ENCODE measurements at regions not wholly inside any gene's neighbourhood (a gene's known extent, or its start where the extent isn't known, plus 50 kb on each side); places are given as distances from the start of the nearest gene placed in this dataset.

DNA sequence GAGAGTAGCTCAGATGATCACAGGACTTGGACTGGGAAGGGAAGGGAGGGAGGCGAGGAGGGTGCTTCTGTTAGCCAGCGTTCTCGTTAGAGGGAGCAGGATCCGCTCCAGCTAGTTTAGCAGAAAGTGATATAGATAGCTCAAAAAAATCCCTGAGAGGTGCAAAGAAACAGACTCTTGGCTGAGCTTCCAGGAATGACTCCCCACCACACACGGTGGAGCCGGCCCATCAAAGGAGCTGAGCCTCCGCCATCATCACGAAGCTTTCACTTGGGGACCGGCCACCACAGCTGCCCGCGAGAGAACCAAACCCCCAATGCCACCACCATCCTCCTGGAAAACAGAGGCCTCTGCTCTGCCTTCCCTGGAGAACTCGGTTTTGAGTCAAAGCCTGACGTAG lies 124.6 kb upstream of the BCL2L14 start:
- Histone ChIP-seq H3K36me3 (no peaks in the 10 kb centered on the region), H3K4me1 (no peaks in the 10 kb centered on the region), H3K9me3 (no peaks in the 10 kb centered on the region), H3K27ac (no peak overlapping the region), H3K27me3 (no peaks in the 10 kb centered on the region), H3K4me3 (no peak overlapping the region)
- TF ChIP-seq, protein P1, sequence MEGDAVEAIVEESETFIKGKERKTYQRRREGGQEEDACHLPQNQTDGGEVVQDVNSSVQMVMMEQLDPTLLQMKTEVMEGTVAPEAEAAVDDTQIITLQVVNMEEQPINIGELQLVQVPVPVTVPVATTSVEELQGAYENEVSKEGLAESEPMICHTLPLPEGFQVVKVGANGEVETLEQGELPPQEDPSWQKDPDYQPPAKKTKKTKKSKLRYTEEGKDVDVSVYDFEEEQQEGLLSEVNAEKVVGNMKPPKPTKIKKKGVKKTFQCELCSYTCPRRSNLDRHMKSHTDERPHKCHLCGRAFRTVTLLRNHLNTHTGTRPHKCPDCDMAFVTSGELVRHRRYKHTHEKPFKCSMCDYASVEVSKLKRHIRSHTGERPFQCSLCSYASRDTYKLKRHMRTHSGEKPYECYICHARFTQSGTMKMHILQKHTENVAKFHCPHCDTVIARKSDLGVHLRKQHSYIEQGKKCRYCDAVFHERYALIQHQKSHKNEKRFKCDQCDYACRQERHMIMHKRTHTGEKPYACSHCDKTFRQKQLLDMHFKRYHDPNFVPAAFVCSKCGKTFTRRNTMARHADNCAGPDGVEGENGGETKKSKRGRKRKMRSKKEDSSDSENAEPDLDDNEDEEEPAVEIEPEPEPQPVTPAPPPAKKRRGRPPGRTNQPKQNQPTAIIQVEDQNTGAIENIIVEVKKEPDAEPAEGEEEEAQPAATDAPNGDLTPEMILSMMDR (IDR thresholded peaks at IDR 0.05) = no peak
- DNase-seq (no peak), ATAC-seq (no peak)
- intact Hi-C loops (cut with DNase I) = no loop called here

DNA sequence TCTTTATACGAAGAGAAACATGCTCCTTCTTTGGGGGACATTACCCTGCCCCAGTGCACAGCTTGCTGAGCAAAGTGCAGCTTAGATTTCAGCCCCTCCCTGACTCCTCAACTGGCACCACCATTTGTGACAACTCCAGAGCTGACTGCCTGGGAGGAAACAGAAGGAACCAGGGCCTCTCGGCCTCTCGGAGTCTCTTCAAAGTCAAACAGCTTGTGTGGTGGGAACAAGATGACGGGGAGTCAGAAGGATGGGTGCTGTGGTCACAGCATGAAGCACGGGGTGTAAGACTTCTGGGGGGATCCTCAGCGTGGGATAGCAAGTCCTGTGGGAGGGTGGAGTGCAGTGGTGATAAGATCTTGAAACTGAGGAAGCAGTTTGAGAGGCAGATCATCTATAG lies 123.5 kb upstream of the BCL2L14 start:
- Histone ChIP-seq H3K9me3 (no peaks in the 10 kb centered on the region), H3K36me3 (no peaks in the 10 kb centered on the region), H3K27me3 (no peaks in the 10 kb centered on the region), H3K4me3 (no peak overlapping the region), H3K27ac (no peak overlapping the region), H3K4me1 (no peaks in the 10 kb centered on the region)
- intact Hi-C loops (cut with DNase I) = no loop called here
- ATAC-seq = no peak
- no peak for DNase-seq
- TF ChIP-seq, protein P1 (IDR thresholded peaks at IDR 0.05) = no peak

DNA sequence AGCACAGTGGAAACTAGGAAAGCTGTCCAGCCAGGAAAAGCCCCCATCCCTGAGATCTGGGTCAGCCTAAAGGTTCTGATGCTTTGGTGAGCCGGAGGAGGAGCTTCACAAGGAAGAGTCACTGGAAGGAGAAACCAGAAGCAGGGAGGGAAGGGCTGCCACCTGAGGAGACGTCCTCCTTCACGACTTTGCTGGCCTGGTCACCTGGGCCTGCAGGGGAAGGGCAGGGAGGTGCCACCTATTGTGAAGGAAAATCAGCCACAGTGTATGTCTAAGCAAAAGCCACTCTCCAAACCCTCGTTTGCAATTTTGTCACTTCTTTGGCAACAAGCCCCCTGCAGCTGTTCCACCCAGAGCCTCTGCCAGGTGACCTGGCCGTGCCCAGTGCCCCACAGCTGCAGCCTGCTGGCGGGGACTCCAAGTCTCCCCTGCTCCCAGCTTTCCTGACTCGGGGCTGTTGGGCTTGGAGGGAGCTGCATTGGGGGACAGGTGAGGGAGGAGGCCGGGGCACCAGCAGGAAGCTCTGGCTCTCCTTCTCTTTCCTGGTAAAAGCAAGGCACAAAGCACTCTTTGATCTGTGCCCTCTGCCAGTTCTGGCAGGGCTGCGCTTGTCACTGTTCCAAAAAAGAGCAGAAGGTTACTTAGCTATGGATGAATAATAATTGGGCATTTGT lies 120.9 kb upstream of the BCL2L14 start:
- TF ChIP-seq, protein P1 (IDR thresholded peaks at IDR 0.05) = no peak
- no peak overlapping the region for H3K27ac ChIP-seq
- DNase-seq = no peak

DNA sequence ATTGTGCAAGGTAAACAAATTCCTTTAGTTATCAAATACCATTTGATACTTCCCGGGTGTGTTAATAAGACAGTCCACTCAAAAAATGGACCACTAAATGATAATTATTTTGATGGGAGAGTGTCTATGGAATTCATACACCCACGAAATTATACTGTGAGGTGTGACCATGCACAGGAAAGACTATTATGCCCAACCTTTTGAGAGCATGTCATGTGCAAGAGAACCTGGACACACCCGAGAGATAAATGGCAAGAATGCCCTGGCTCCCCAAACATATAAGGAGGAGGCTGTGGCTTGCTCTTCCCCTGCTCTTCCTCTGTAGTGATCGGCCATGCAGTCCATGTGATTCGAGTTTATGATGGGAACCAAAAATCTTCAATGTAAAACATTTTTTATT lies 119.5 kb upstream of the BCL2L14 start:
- H3K27ac ChIP-seq = no peak overlapping the region
- no peaks in the 10 kb centered on the region for H3K36me3 ChIP-seq
- H3K27me3 ChIP-seq = no peaks in the 10 kb centered on the region
- DNase-seq (no peak), ATAC-seq (no peak)
- intact Hi-C loops (cut with DNase I) = no loop called here
- no peaks in the 10 kb centered on the region for H3K9me3 ChIP-seq
- TF ChIP-seq, protein P1 (IDR thresholded peaks at IDR 0.05) = no peak
- H3K4me1 ChIP-seq = no peaks in the 10 kb centered on the region
- H3K4me3 ChIP-seq = no peak overlapping the region

More for the DNA sequence above, 120.9 kb upstream of the BCL2L14 start:
- no peaks in the 10 kb centered on the region for H3K36me3 ChIP-seq
- ATAC-seq = no peak
- no peak overlapping the region for H3K4me3 ChIP-seq
- no peaks in the 10 kb centered on the region for H3K9me3 ChIP-seq
- H3K27me3 ChIP-seq = no peaks in the 10 kb centered on the region
- no peaks in the 10 kb centered on the region for H3K4me1 ChIP-seq
- intact Hi-C loops (cut with DNase I) = no loop called here

DNA sequence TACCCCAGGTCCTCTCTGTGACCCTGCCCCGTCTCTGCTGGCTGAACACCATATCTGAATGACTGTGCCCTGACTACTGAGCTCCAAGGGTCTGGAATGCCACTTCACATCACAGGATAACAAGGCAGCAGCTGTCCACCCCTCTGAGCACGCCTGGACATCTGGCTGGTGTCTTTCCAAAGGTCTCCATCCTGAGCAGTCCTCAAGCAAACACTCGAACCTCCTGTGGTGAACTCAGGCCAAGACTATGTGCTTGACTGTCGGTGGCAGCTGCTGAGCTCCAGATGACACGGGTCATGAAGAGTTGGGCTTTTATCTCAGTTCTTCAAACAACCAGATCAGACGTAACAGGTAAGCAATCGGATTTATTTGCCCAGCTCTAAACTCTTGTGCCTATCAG lies 117.2 kb upstream of the BCL2L14 start:
- H3K4me3 ChIP-seq = no peak overlapping the region
- no peaks in the 10 kb centered on the region for H3K4me1 ChIP-seq
- TF ChIP-seq, protein P1 (IDR thresholded peaks at IDR 0.05) = no peak
- intact Hi-C loops (cut with DNase I) = no loop called here
- no peaks in the 10 kb centered on the region for H3K27me3 ChIP-seq
- no peak overlapping the region for H3K27ac ChIP-seq
- DNase-seq (no peak), ATAC-seq (peak; percentile 51)
- H3K9me3 ChIP-seq = no peaks in the 10 kb centered on the region
- no peaks in the 10 kb centered on the region for H3K36me3 ChIP-seq
